HUES48 (cell line): ENCODE measurements at regions not wholly inside any gene's neighbourhood (a gene's known extent, or its start where the extent isn't known, plus 50 kb on each side); places are given as distances from the start of the nearest gene placed in this dataset.
"Not testable (repeated sequence)": the region's sequence is repeated elsewhere in the genome, so short reads cannot be mapped to it uniquely, and the experiment has no call there.

Source experiments
- H3K27ac ChIP-seq: one replicate; pipeline ENCODE4 v1.7.0; 2013; ENCODE audit warnings: low read depth, low read length, inconsistent platforms
- H3K27me3 ChIP-seq: 2 replicates; pipeline ENCODE4 v1.6.1; 2013; ENCODE audit warnings: mild to moderate bottlenecking, low read length; ENCODE audit not compliant: control insufficient read depth, insufficient read depth
- H3K36me3 ChIP-seq: 2 replicates; pipeline ENCODE4 v1.6.1; 2013; ENCODE audit warnings: low read length; ENCODE audit not compliant: control insufficient read depth, insufficient read depth
- H3K4me1 ChIP-seq: 2 replicates; pipeline ENCODE4 v1.6.1; 2013; ENCODE audit warnings: mild to moderate bottlenecking, low read length; ENCODE audit not compliant: control insufficient read depth, insufficient read depth
- H3K4me3 ChIP-seq: 2 replicates; pipeline ENCODE4 v1.5.1; 2013; ENCODE audit warnings: mild to moderate bottlenecking, low read depth, low read length
- H3K9ac ChIP-seq: 2 replicates; pipeline ENCODE4 v1.6.1; 2013; ENCODE audit warnings: mild to moderate bottlenecking, low read depth, low read length, moderate library complexity
- H3K9me3 ChIP-seq: 2 replicates; pipeline ENCODE4 v1.6.1; 2013; ENCODE audit warnings: low read length; ENCODE audit not compliant: control insufficient read depth, insufficient read depth

DNA sequence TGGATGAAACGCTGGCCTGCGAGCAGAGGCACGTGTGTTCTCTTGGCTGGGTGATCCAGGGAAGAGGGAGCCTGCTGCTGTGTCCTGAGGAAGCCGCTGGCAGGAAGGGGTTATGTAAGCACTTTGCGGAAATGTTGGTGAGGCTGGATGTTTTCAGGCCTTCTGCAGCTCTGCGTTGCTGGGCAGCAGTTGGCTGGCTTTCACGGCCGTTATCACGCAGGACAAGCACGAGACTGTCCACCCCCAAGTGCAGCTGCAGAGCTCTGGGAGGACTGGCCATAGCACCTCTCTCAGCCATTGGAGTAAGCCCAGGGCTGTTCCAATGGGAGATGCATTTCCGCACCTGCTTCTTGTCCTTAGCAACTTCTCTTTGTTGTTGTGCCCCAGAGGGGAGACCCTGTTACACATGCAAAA lies 146.9 kb upstream of the SOX21 start:
- Histone ChIP-seq H3K9ac (no peak overlapping the region), H3K9me3 (0 out of 2 replicates have a peak, but pooled peaks cover under 1% of the 10 kb centered on the region), H3K27ac (no peak overlapping the region), H3K4me3 (no peak overlapping the region), H3K36me3 (no peaks in the 10 kb centered on the region), H3K4me1 (0 out of 2 replicates have a peak, but pooled peaks cover 5% of the 10 kb centered on the region), H3K27me3 (no peaks in the 10 kb centered on the region)

DNA sequence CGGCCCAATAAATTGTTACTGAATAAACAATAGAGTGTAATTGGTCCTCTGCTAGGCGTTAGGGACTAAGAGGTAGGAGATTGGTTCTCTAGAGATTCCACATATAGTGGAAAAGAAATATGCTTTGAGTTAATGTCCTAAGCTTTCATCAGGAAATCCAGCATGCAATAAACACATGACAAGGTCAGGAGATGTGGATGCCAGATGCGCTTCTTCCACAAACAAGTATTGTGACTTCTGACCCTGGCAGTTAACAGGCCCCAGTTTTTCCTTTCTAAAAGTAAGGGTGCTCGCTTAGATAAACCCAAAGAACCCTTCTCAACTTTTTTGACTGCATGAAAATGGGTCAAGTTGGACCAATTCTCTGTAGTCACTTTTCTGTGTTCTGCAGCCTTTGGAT lies 146.5 kb upstream of the SOX21 start:
- Histone ChIP-seq H3K27ac (no peak overlapping the region), H3K36me3 (no peaks in the 10 kb centered on the region), H3K9me3 (0 out of 2 replicates have a peak, but pooled peaks cover 3% of the 10 kb centered on the region), H3K4me1 (0 out of 2 replicates have a peak, but pooled peaks cover 5% of the 10 kb centered on the region), H3K4me3 (no peak overlapping the region), H3K9ac (no peak overlapping the region), H3K27me3 (no peaks in the 10 kb centered on the region)

DNA sequence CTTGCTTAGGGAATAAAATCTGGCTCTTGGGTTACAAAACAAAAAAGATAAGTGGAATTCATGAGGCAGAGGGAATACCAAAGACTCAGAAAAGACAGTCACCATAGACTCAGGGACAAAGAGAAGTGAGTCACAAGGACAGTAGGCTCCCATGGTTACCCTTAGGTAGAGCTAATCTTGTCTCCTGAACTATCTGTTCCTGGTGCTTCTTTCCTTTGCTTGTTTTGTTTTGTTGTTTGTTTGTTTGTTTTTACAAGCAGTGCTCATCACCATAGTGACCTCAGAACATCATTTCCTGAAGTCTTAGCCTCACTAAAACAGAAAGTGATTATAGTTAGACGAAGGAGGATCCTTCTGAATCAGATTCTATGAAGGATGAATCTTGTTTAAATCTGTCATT lies 142.3 kb upstream of the SOX21 start:
- H3K9me3 ChIP-seq, result 0 out of 2 replicates have a peak, but pooled peaks cover 3% of the 10 kb centered on the region
- H3K4me3 ChIP-seq, result no peak overlapping the region
- H3K9ac ChIP-seq, result no peak overlapping the region
- 0 out of 2 replicates have a peak, but pooled peaks cover 4% of the 10 kb centered on the region for H3K4me1 ChIP-seq
- no peak overlapping the region for H3K27ac ChIP-seq
- no peaks in the 10 kb centered on the region for H3K27me3 ChIP-seq
- H3K36me3 ChIP-seq, result no peaks in the 10 kb centered on the region

DNA sequence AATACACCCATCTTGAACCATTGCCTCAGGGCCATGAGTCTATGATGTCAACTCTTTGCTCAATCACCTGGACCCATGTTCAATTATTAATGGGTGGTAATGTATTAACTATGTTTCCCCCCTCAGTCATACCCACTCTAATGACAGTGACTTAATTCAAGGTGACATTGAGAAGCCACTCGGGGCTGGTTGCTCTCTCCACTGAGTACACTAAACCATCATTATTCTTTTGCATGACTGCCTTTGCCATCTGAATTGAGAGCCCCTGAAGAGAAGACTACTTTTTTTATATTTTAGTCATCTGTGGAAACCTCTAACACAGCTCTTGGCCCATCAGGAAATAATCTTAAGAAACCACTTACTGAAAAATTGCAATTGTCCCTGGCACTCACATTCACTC lies 139.2 kb upstream of the SOX21 start:
- 0 out of 2 replicates have a peak, but pooled peaks cover 3% of the 10 kb centered on the region for H3K9me3 ChIP-seq
- H3K9ac ChIP-seq, result no peak overlapping the region

DNA sequence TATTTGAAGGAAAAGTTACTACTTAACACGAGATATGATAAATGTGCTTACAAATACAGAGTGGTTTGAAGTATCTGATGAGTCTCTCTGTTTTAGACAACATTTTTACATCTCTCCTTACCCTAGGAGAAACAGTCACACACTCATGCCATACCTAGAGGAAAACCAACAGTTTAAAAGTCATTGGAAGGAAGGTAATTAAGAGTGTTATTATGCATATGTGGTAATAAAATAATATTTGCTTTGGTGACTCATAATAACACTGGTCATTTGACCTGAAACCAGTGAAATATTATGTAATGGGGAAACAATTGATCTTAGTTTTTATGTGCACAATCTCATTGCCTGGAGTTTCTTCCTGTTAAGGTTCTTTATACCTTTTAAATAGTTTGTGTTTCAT lies 136.9 kb upstream of the SOX21 start:
- Histone ChIP-seq H3K9me3 (0 out of 2 replicates have a peak, but pooled peaks cover 2% of the 10 kb centered on the region), H3K27ac (no peak overlapping the region), H3K36me3 (no peaks in the 10 kb centered on the region), H3K4me3 (no peak overlapping the region), H3K9ac (no peak overlapping the region), H3K4me1 (no peaks in the 10 kb centered on the region), H3K27me3 (no peaks in the 10 kb centered on the region)

More for the DNA sequence above, 139.2 kb upstream of the SOX21 start:
- H3K36me3 ChIP-seq, result no peaks in the 10 kb centered on the region
- H3K27me3 ChIP-seq, result no peaks in the 10 kb centered on the region
- H3K4me3 ChIP-seq, result no peak overlapping the region
- no peak overlapping the region for H3K27ac ChIP-seq
- H3K4me1 ChIP-seq, result no peaks in the 10 kb centered on the region

DNA sequence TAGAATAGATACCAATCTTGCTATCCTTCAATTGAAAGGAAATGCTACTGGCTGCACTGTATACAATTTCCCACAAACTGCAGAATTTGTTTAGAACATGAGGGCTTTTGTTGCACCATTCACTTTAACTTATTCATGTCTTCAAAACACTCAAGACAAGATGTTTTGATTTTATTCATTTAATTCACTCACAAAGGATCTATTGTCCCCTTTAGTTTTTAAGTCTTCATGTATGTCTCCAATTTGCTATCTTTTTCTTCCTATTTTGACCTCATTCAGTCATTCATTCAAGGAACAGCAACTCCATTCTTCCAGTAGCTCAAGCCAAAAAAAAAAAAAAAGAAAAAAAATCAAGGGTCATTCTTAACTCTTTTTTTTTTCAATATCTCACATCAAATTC lies 130.6 kb upstream of the SOX21 start:
- H3K27me3 ChIP-seq, result no peaks in the 10 kb centered on the region
- no peak overlapping the region for H3K4me3 ChIP-seq
- no peaks in the 10 kb centered on the region for H3K4me1 ChIP-seq
- H3K9ac ChIP-seq, result no peak overlapping the region
- no peaks in the 10 kb centered on the region for H3K9me3 ChIP-seq
- no peaks in the 10 kb centered on the region for H3K36me3 ChIP-seq
- H3K27ac ChIP-seq, result no peak overlapping the region

DNA sequence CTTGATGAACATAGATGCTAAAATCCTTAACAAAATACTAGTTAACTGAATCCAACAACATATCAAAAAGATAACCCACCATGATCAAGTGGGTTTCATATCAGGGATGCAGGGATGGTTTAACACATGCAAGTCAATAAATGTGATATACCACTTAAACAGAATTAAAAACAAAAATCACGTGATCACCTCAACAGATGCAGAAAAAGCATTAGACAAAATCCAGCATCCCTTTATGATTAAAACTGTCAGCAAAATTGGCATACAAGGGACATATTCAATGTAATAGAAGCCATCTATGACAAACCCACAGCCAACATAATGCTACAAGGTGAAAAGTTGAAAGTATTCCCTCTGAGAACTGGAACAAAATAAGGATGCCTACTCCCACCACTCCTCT lies 124.7 kb upstream of the SOX21 start:
- H3K36me3 ChIP-seq, H3K4me3 ChIP-seq, H3K27ac ChIP-seq, H3K4me1 ChIP-seq, H3K9me3 ChIP-seq, H3K27me3 ChIP-seq, H3K9ac ChIP-seq: not testable (repeated sequence)

DNA sequence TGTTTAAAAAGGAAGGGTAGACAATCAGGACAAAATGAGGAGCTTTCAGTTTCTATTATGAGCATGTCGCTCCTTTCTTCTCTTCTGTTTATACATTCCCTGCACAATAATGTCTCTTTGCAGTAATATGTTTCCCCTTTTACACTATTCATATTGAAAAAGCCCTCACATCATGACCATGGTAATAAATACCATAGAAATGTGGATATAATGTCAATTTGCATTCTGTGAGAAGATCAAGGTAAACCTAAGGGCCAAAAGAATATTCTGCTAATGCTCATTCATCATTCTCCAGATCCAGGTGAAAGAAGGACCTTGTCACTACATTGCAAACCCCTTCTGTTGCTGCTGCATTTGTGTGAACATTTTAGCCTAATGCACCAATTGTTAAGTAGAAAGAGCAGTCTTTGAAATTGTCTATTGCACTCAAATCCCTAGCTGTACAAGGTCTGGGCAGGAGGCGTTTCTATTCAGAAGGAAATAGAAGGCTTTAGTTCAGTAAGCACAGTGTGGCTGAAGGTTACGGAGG lies 117.6 kb upstream of the SOX21 start:
- Histone ChIP-seq H3K9me3 (no peaks in the 10 kb centered on the region), H3K27me3 (no peaks in the 10 kb centered on the region), H3K4me1 (peaks cover 42% of the 10 kb centered on the region), H3K27ac (no peak overlapping the region), H3K9ac (no peak overlapping the region), H3K4me3 (no peak overlapping the region), H3K36me3 (no peaks in the 10 kb centered on the region)

DNA sequence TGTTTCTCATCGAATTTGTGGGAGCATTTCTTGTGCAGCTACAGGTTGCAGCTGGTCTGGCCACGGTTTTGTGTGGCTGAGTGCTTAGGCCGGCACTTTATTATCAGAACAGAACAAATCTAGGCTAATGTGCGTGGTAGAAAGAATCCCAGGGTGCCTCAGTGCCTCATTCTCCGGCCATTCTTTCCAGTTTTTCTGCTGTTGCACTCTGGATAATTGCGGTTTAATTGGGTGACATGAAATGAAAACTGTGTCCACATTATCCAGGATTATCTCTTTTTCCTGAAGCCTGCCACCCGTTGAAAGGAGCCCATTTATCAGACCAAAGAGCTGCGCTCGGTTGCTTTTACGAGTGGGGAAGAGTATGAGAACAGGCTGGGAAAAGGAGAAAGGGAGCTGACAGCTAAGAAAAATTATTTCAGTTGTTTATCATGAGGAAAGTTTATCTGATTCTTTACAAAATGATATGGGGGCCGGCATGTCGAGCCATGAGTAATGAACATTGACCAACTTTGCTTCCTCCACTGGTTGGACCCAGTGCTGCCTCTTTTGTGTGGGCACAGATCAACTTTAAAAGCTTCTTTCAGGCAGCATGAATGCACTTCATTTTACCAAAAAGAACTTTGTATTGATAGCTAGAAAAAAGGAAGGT lies 117.0 kb upstream of the SOX21 start:
- H3K27ac ChIP-seq, result no peak overlapping the region
- H3K4me3 ChIP-seq, result no peak overlapping the region
- H3K9me3 ChIP-seq, result no peaks in the 10 kb centered on the region
- H3K27me3 ChIP-seq, result no peaks in the 10 kb centered on the region
- no peak overlapping the region for H3K9ac ChIP-seq
- H3K36me3 ChIP-seq, result no peaks in the 10 kb centered on the region
- H3K4me1 ChIP-seq, result peaks cover 42% of the 10 kb centered on the region

DNA sequence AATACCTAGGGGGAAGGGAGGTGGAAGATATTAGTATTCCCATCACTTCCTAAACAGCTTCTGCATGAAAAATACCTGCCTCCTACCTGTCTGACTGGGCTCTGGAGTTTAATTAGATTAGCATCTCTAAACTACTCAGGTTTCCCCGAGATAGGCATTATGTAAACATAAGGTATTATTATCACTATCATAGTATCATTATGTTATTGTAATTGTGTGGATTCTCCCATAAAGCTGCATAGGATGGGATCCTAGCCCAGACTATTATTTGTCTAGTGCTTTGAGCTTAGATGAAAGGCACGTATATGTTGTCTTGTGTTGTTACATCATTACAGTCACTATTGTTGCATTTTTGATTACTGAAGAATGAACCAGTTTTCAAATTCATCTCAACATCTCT lies 115.2 kb upstream of the SOX21 start:
- H3K4me1 ChIP-seq, result peaks cover 49% of the 10 kb centered on the region

DNA sequence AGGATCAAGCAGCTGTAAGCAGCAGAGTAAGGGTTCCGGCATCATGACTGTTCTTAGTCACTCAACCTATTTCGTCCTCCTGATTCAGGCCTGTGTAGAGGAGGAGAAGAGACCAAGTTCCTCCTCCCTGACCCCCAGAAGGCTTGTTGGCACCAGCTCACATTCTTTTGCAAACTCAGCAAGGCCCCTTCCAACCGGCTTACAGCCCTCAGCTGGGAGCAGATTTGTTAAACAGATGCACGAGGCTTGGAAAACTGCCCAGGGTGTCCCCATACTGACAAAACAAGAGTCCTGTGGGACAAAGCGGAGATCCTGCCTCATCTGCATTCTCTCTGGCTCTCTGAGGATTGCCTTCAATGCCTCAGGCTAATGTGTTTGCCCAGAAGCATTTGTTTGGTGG lies 113.2 kb upstream of the SOX21 start:
- H3K27me3 ChIP-seq, result no peaks in the 10 kb centered on the region
- no peaks in the 10 kb centered on the region for H3K36me3 ChIP-seq
- H3K27ac ChIP-seq, result peak overlapping the region; percentile 86
- H3K9me3 ChIP-seq, result no peaks in the 10 kb centered on the region
- H3K4me1 ChIP-seq, result peaks cover 53% of the 10 kb centered on the region
- H3K9ac ChIP-seq, result no peak overlapping the region
- H3K4me3 ChIP-seq, result 0 out of 2 replicates have a peak overlapping the region, but pooled peaks have one; percentile 20

More for the DNA sequence above, 115.2 kb upstream of the SOX21 start:
- Histone ChIP-seq H3K9me3 (no peaks in the 10 kb centered on the region), H3K27me3 (no peaks in the 10 kb centered on the region), H3K4me3 (no peak overlapping the region), H3K9ac (no peak overlapping the region), H3K36me3 (no peaks in the 10 kb centered on the region), H3K27ac (no peak overlapping the region)
